ENCODE measurements at regions not wholly inside any gene's neighbourhood (a gene's known extent, or its start where the extent isn't known, plus 50 kb on each side); places are given as distances from the start of the nearest gene placed in this dataset.

DNA sequence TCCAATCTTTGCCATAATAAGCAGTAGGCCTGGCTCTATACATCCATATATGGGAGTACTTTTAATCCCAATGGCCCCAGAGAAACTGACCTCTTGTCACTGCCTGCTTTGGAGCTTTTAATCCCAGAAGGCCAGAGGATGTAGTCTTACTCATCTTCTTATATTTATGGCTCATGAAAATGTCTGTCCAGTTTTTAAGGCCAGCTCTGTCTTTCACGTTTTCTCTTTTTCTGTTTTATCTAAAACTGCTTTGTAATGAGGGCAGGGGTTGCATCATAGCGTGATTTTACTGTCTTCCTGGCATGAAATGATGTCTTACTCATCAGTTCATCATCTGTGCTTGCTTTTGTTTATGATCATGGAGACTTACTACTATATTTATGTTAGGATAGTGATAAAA, 1094.9 kb downstream of the MAT2B start:
- DNase-seq (ENCODE audit: low read depth), result no peak

- DNase-seq (ENCODE audit: low read depth), result no peak
These were observed 1095.6 kb downstream of the MAT2B start for GRCh38 chr5:164600929-164601535.

- DNase-seq (ENCODE audit: low read depth), result no peak
These were observed 1103.1 kb downstream of the MAT2B start for GRCh38 chr5:164608507-164608906.

GRCh38 chr5:164610374-164610773, 1105.0 kb downstream of the MAT2B start:
- no peak for DNase-seq (ENCODE audit: low read depth)

- DNase-seq (ENCODE audit: low read depth), result no peak
These were observed 1109.3 kb downstream of the MAT2B start for GRCh38 chr5:164614707-164615106.

GRCh38 chr5:164617290-164617689, 1111.9 kb downstream of the MAT2B start:
- DNase-seq (ENCODE audit: low read depth), result no peak

GRCh38 chr5:164627021-164627420, 1121.6 kb downstream of the MAT2B start:
- no peak for DNase-seq (ENCODE audit: low read depth)

DNA sequence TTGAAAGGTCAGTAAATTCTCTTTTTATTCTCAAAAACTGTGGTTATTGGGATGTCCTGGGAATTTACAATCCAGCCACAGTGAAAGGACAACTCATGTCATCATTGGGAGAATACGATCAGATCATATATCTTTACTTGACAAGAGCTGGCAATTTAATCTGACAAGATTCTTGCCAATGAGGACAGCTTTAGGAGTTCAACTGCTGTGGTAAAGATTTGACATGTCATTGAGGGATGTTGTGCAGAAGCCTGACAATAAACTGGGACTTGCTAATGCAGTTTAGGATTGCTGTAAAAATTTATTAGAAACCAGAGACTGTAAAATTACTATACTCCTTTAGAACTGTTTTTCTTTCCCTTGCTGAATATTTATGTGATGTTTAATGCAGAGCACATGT, 1131.0 kb downstream of the MAT2B start:
- DNase-seq (ENCODE audit: low read depth), result no peak

- no peak for DNase-seq (ENCODE audit: low read depth)
These were observed 1132.6 kb downstream of the MAT2B start for GRCh38 chr5:164637931-164638521.

GRCh38 chr5:164649266-164649665, 1143.8 kb downstream of the MAT2B start:
- DNase-seq (ENCODE audit: low read depth), result no peak

DNA sequence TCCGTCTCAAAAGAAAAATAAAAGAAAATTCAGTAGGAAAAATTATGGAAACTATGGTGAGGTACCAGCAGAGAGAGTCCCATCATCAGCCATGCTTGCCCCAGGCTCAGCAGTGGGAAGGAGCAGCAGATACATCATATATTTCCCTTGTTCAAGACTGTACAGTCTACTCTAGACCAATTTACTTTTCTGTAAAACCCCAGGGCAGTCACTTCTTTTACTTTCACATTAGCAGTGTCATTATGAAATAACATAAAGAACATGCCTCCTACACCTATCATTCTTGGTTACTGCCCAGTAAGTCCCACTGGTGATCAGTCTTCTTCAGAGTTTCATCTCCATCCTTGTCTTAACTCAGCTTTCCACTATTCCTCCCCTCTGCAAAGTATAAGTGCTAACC, 1145.0 kb downstream of the MAT2B start:
- no peak for DNase-seq (ENCODE audit: low read depth)

- DNase-seq (ENCODE audit: low read depth), result no peak
These were observed 1146.3 kb downstream of the MAT2B start for GRCh38 chr5:164651546-164652275.

DNA sequence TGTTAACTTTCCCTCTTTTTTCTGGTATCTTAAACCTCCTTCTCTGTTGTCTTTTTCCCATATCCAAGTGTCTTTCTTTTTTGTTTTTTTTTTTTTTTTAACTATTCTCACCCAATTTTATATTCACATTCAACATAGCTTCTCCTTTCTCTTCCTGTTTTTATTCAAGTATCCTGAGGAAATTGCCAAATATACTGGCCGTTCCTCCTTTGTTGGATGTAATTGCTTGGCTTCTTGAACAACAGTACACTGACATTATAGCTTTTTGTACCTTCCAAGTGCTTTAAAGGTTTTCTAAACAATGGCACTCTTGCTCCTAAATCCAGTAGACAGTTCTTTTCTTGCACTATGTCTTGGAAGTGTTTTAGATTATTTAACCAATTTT, 1146.8 kb downstream of the MAT2B start:
- no peak for DNase-seq (ENCODE audit: low read depth)

DNA sequence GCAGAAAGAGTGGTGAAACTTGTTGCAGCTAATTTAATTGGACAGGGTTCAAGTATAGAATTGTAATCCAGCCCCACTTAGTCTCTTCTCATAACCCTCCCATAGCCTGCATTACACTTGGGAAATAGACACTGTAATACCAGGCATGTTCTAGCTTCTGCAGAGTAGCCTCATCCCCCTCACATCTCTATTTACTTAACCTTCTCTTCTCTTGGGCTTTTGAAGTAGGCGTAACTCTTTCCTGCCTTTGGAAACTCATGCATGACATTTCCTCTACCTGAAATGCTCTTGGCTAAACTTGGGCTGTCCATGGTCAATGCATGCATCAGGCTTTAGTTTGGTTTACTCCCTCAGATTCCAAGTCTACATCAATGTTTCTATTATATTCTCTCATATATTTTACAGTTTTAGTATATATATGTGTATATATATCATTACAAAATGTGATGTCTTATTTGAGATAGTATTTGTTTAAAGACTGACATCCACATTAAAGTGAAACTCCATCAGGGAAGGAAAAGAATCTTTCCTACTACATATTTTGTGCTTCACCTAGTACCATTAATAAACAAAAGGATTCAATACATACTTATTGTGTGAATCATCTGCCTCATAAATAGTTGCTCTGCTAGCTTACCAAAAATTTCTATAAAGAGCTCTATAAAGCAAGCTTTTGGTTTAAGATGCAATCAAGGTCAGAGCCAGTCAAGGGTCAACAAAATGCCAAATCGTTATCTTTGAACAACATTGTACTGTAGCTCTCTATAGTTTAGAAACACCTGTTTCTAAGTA, 1158.0 kb downstream of the MAT2B start:
- DNase-seq (ENCODE audit: low read depth), result no peak

- DNase-seq (ENCODE audit: low read depth), result no peak
These were observed 1166.2 kb downstream of the MAT2B start for GRCh38 chr5:164671640-164672039.

DNA sequence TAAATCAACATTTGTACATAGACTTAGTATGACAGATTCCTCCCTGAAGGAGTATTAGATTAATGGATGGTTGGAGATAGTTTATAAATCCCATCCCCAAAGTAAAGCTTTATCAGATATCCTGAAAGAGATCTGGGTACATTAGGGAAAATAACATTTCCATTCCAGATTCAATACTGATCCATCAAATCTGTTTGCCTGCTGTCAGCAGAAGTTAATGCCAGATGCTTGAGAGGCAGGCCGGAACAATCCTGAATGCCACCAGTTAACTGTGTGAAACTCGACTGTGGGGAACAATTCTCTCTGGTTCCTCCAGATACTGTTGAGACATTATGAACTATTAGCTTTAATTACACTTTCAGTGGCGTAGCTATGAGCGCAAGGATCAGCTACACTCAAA, 1166.8 kb downstream of the MAT2B start:
- DNase-seq (ENCODE audit: low read depth), result no peak

GRCh38 chr5:164672931-164673694, 1167.7 kb downstream of the MAT2B start:
- DNase-seq (ENCODE audit: low read depth), result no peak

DNA sequence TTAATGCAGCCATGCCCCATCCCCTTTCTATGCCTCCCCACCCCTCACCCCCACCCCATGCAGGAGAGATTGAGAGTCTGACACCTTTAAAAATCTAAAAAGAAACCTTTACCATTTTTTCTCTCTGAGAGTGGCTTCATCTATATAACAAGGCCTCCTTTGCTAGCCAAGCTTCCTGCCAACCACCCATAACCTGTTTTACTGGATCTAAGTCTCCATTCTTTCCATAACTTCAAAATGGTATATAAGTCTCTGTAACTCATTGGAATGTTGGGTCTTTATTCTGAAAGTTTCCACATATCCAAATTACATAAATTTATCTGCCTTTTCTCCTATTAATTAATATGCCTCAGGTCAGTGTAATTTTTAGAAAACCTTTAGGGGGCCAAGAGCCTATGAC, 1174.0 kb downstream of the MAT2B start:
- DNase-seq (ENCODE audit: low read depth), result no peak

GRCh38 chr5:164680216-164680615, 1174.8 kb downstream of the MAT2B start:
- DNase-seq (ENCODE audit: low read depth), result no peak

GRCh38 chr5:164680812-164681520, 1175.5 kb downstream of the MAT2B start:
- no peak for DNase-seq (ENCODE audit: low read depth)

DNA sequence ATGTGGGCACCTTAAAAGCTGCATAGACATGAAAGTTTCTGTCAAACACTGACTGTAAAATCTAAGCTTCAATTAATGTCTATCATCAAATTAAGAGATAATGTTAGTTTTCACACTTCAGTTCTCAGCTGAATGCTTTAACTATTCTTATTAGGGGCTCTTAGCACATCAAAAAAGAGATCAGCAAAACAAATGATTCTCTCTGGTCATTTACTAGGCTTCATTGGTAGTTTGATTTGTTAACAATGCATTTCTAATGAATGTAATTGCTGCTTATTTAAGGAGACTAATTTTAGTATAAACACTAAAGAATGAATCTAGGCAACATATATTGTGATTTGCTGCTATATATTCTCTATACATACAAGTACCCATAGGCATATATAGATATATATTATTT, 1182.0 kb downstream of the MAT2B start:
- no peak for DNase-seq (ENCODE audit: low read depth)
